ENCODE measurements at regions not wholly inside any gene's neighbourhood (a gene's known extent, or its start where the extent isn't known, plus 50 kb on each side); places are given as distances from the start of the nearest gene placed in this dataset.
A peak's percentile ranks its signal among the peaks of the same experiment; 100 is the strongest.

GRCh38 chr6:105453968-105454367 lies 51.1 kb upstream of the PREP start:
- WGBS, 2 donors = 23 to 25% methylated on average over 1 of the region's 1 CpG
- no peak for DNase-seq
- Histone ChIP-seq H3K27me3 (no peaks in the 10 kb centered on the region), H3K4me3 (replicated peaks in 1 of 3) (no peak overlapping the region), H3K27ac (no peak overlapping the region), H3K9me3 (no peaks in the 10 kb centered on the region), H3K4me1 (no peaks in the 10 kb centered on the region), H3K36me3 (no peaks in the 10 kb centered on the region)
- intact Hi-C loops (cut with DNase I) = no loop called here
- TF ChIP-seq CTCF (IDR thresholded peaks at IDR 0.05) (no peak), POLR2A (IDR thresholded peaks at IDR 0.05) (no peak)

- intact Hi-C loops (cut with DNase I) = no loop called here
- H3K9me3 ChIP-seq = no peaks in the 10 kb centered on the region
- no peaks in the 10 kb centered on the region for H3K4me1 ChIP-seq
- no peak overlapping the region for H3K4me3 ChIP-seq (replicated peaks in 1 of 3)
- TF ChIP-seq CTCF (IDR thresholded peaks at IDR 0.05) = no peak
- no peak for TF ChIP-seq POLR2A (IDR thresholded peaks at IDR 0.05)
- no peak overlapping the region for H3K27ac ChIP-seq
- no peaks in the 10 kb centered on the region for H3K36me3 ChIP-seq
- 73 to 82% methylated on average over 8 of the region's 8 CpGs for WGBS, 2 donors
- no peaks in the 10 kb centered on the region for H3K27me3 ChIP-seq
- DNase-seq = peak in 1 of 2 donors; percentile 14
Observed at GRCh38 chr6:105452924-105453756, 50.3 kb upstream of the PREP start.

Measured in thyroid gland (tissue), 4 donors.